GM12873 (cell line): ENCODE measurements at regions not wholly inside any gene's neighbourhood (a gene's known extent, or its start where the extent isn't known, plus 50 kb on each side); places are given as distances from the start of the nearest gene placed in this dataset.

Experiments used
- TF ChIP-seq, protein P1 (sequence below): IDR thresholded peaks from 2 replicates; pipeline ENCODE4 v1.5.1; 2012; ENCODE audit warnings: low read depth, mild to moderate bottlenecking, moderate library complexity, low read length, control low read depth; ENCODE audit not compliant: insufficient read depth; ENCODE audit errors: missing control alignments

DNA sequence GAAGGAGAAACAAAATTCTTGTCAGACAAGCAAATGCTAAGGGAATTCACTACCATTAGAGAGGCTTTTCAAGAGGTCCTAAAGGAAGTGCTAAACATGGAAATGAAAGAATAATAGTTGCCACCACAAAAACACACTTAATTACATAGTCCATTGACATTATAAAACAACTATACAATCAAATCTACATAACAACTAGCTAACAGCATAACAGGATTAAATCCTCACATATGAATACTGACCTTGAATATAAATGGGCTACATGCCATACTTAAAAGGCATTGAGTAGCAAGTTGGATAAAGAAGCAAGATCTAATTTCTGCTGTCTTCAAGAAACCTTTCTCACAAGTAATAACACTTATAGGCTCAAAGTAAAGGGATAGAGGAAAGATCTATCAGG lies 811.5 kb upstream of the CITED2 start:
- TF ChIP-seq, protein P1, sequence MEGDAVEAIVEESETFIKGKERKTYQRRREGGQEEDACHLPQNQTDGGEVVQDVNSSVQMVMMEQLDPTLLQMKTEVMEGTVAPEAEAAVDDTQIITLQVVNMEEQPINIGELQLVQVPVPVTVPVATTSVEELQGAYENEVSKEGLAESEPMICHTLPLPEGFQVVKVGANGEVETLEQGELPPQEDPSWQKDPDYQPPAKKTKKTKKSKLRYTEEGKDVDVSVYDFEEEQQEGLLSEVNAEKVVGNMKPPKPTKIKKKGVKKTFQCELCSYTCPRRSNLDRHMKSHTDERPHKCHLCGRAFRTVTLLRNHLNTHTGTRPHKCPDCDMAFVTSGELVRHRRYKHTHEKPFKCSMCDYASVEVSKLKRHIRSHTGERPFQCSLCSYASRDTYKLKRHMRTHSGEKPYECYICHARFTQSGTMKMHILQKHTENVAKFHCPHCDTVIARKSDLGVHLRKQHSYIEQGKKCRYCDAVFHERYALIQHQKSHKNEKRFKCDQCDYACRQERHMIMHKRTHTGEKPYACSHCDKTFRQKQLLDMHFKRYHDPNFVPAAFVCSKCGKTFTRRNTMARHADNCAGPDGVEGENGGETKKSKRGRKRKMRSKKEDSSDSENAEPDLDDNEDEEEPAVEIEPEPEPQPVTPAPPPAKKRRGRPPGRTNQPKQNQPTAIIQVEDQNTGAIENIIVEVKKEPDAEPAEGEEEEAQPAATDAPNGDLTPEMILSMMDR = no peak

GRCh38 chr6:140183881-140184280 lies 809.4 kb upstream of the CITED2 start:
- TF ChIP-seq, protein P1 = no peak

DNA sequence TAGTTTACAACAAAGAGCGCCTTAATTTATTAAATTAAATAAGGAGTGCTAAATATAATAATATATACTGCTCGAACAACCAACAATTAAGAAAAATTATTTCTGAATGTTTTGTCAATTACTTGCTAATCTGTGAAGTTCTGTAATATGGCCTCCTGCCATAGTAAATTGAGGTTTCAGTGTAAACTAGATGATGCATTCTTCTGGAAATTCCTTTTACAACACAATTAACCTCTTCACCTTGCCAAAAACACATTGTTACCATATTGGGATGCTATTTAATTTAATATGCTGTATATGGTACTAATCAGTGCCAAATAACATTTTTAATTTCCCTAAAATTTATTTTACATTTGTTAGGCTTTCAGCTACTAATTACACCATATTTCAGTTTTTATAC lies 808.4 kb upstream of the CITED2 start:
- TF ChIP-seq, protein P1 = no peak

GRCh38 chr6:140181876-140182275 lies 807.4 kb upstream of the CITED2 start:
- TF ChIP-seq, protein P1 = no peak

DNA sequence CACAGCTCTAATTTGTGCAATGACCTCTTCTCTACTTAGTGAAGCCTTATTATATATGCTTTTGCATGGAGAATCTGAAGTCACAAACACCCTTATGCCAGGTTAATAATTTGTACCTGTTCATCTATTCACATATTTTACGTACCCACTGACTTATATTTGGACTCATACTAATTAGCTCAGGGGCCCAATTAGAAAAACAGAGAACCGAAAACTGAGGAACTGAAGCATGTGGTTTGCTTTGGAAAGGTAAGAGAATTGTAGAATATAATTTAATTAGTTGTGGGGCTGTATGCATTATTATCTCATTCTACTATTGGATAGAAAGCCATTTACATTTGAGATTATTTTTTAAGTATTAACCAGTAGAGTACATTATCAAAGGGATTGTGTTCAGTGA lies 805.9 kb upstream of the CITED2 start:
- TF ChIP-seq, protein P1 = no peak

DNA sequence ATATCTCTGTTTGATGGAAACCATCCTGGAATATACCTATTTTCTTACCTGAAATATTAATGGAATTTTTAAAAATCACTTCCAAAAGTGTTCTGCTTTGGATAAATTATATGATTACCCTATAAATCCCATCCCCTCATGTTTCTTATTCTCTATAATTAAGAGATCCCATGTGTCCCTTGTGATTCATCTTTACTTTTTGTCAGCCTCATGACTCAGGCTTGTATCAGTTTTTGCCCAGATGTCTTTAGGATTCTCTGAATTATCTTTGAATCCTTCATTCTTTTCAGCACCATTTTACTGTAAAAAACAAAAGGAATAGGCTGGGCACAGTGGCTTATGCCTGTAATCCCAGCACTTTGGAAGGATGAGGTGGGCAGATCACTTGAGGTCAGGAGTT lies 804.5 kb upstream of the CITED2 start:
- TF ChIP-seq, protein P1 = no peak

DNA sequence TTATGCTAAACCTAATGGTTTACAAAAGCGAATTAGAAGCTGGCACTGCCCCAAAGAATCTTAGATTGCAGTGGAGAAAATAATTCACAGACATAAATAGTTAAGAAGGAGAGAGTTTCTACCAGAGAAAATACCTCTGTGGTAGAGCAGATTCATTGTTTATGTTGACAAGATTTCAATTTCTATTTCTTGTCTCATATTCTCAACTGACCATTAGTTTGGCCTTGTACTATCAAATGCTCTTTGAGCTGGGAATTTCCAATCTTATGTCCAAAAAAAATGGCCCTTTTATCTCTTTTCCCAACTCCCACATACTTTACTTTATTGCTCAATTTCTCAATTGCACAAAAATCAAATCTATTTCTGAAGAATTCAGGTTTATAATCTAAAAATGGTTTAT lies 804.1 kb upstream of the CITED2 start:
- TF ChIP-seq, protein P1 = no peak
